Left kidney (tissue), 1 donor: ENCODE measurements at regions not wholly inside any gene's neighbourhood (a gene's known extent, or its start where the extent isn't known, plus 50 kb on each side); places are given as distances from the start of the nearest gene placed in this dataset.
"Not testable (repeated sequence)": the region's sequence is repeated elsewhere in the genome, so short reads cannot be mapped to it uniquely, and the experiment has no call there.

Source experiments
- DNase-seq: peaks from one replicate; pipeline ENCODE4 v3.0.0-alpha.2; 2013

GRCh38 chr9:105978336-105978735 is 284.0 kb downstream of the TMEM38B start:
- no peak for DNase-seq

DNA sequence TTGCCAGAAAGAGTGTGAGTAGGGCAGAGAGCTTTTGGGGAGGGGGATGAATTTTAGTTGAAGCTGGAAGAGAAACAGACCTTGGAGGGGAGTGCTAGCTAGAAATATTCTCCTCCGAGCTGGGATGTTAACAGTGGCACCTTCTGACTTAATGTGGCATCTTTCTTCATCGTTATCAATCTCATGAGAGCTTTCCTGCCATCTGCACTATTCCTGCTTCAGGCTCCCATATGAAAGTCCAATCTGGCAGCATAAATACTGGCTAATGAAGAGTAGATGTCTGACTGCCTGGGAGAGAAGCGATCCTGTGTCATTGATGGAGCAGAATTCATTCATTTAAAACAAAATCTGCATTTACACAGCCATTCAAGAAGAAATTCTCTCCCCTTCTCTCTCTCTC is 284.5 kb downstream of the TMEM38B start:
- DNase-seq, result no peak

- DNase-seq, result no peak
Measured at GRCh38 chr9:105979290-105979689, 284.9 kb downstream of the TMEM38B start.

GRCh38 chr9:105984714-105985113 is 290.4 kb downstream of the TMEM38B start:
- DNase-seq, result no peak

DNA sequence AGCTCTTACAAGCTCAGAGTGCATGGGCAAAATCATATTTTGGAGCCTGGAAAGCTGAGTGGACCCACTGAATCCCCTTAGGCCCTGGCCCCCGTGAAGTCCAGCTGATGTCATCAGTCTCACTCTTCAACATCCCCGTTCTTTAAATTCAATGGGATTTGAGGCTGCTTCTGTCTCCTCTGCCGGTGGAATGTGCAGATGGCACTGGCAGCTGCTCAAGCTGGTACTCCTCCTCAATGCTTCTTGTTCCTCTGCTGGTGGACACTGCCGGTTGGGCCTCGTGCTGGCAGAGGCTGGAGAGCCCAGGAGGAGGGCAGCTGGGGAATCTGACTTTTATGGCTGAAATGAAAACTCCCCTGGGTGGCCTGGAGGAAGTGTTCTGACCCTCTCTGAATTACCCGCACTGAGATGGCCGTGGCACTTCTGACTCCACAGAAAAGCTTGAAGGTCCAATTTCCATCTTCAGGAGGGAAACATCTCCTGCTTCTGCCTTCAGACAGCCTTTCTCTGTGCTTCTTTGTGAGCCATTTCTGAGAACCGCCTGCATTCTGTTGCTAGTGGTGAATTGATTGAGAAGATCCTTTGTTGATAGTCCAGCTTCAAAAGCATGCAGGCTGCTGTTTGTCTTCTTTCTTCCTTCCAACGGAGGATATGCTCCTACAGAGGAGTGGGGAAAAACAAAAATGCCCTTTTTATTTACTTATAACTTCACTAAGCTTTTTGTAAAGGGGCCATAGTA is 298.9 kb downstream of the TMEM38B start:
- no peak for DNase-seq

DNA sequence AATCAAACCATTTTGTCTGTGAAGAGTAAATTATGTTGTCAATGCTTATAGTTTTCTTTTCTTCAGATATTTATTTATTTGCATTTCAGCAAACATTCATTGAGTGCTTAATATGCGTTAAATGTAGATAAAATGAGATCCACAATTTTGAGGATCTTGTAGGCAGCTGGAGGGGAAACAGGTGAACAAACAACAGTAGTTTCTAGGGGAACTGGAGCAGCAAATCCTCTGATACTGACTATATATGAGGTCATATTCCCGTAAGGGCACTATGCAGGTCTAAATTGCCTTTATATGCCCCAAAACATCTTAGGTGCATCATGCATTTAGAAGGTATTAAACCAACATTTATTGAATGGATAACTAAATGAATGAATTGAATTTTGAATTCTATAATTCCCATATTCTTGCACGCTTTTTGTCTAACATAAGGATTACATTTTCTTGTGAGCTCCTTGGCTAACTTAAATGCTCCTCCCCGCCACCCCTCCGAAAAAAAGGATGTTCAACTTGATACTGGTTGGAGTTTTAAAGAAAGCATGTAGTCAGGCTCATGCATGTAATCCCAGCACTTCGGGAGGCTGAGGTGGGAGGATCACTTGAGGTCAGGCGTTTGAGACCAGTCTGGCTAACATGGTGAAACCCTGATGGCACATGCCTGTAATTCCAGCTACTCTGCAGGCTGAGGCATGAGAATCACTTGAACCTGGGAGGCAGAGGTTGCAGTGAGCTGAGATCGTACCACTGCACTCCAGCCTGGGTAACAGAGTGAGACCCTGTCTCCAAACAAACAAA is 299.8 kb downstream of the TMEM38B start:
- no peak for DNase-seq

DNA sequence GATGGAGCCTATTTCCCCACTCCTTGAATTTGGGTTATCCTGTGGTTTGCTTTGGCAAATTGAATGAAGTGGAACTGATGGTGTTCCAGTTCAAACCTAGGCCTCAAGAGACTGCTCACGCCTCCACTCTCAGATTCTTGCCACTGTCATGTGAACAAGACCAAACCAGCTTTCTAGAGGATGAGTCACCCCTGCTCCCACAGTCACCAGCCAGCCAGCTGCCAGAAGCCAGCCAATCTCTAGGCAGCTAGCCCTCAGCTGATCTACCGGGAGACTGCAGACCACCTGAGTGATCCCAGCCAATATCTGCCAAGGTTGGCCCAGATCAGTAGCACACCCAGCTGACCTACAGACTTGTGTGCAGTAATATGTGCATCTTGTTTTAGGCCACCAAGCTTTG is 300.6 kb downstream of the TMEM38B start:
- no peak for DNase-seq

DNA sequence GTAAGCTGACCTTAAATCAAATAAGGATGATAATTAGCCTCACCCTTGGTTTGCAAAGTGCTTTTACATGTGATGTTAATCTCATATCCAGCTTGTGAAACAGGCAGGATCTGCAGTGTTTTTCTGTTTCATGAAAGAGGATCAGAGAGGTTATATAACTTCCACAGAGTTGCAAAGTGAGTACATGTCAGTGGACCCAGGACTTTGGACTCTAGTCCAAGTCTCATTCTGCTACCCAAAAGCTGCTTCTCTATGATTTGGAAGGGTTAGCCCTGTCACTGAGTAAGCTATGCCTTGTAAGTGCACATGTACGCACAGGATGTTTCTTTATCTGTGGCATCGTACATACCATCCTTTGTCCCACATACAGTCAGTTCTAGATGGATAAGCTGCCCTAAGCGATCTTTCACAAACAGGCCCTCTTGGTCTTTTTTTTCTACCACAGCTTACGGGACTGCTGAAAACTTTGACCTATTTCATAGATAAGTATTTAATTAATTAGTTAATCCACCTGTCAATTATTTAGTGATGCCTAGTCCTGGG is 322.9 kb downstream of the TMEM38B start:
- DNase-seq, result no peak

- no peak for DNase-seq
Measured at GRCh38 chr9:106019039-106019680, 324.8 kb downstream of the TMEM38B start.

DNA sequence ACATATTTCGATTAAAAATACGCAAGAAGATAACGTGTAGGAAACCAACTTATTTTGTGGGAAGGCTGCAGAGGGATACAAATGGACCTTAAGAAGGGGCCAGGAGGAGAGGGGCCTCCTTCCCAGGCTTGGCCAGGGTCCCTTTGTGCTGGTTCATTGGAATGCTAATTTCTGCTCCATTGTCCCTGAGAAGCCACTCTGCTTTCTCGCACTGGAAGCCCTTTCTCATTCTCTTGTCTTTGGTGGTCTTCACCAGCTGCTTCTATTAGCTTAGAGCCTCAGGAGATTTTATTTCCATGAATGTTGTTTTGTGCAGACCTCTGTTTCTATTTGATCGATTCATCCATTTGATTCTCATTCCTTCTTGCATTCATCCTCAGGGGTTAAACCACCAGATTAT is 325.4 kb downstream of the TMEM38B start:
- no peak for DNase-seq

DNA sequence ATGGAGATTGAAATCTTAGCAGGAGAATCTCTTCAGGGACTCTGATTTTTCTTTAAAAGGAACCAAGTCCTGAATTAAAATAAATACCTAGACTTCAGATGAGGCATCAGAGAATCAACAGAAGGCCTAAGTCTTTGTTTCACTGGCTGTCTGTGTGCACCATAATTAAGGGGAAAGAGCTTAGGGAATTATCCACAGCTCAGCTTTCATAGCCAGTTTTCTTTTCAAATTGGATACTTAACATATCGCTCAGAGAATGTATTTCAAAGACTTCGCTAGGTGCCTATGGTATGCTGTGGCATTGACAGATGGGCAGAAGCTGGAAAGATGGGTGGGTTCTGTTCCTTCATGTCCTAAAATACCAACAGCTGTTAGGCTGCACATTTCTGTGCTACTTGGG is 325.8 kb downstream of the TMEM38B start:
- no peak for DNase-seq

DNA sequence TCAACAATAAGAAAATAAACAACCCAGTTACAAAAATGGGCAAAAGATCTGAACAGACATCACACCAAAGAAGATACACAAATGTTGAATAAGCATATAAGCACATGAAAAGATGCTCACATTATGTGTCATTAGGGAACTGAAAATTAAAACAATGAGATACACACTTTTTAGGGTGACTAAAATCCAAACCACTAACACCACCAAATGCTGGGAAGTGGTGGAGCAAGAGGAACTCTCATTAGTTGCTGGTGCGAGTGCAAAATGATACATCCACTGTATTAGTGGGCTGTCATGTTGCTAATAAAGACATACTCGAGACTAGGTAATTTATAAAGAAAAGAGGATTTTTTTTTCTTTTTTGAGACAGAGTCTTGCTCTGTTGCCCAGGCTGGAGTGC is 329.1 kb downstream of the TMEM38B start:
- no peak for DNase-seq

- no peak for DNase-seq
Measured at GRCh38 chr9:106025453-106025852, 331.1 kb downstream of the TMEM38B start.

DNA sequence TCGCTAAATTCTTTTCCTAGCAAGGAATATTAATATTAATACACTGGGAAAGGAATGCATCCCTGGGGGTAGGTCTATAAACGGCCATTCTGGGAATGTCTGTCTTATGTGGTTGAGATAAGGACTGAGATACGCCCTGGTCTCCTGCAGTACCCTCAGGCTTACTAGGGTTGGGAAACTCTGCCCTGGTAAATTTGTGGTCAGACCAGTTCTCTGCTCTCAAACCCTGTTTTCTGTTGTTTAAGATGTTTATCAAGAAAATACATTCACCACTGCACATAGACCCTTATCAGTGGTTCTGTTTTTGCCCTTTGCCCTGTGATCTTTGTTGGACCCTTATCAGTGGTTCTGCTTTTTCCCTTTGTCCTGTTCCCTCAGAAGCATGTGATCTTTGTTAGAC is 335.8 kb downstream of the TMEM38B start:
- not testable (repeated sequence) for DNase-seq

DNA sequence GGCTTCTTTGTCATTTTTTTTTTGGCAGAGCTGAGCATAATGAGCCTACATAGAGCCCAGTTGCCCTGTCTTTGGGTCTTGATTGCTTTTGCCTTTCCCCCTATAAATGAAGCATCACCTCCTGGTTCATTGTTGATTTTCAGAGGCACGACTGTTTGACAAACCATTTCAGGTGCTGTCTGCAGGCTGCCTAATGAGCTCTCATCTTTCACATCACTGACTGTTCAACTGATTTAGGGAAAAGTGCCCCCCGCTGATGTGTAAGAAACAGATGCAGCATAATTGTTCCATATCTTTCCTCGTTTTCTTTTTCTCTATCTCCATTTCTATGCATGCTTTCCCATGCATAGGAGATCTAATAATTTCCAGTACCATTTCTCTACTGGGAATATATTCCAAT is 338.6 kb downstream of the TMEM38B start:
- no peak for DNase-seq

- DNase-seq, result no peak
Measured at GRCh38 chr9:106035806-106036205, 341.5 kb downstream of the TMEM38B start.

GRCh38 chr9:106038266-106039001 is 344.1 kb downstream of the TMEM38B start:
- no peak for DNase-seq

GRCh38 chr9:106039151-106039935 is 345.0 kb downstream of the TMEM38B start:
- no peak for DNase-seq

DNA sequence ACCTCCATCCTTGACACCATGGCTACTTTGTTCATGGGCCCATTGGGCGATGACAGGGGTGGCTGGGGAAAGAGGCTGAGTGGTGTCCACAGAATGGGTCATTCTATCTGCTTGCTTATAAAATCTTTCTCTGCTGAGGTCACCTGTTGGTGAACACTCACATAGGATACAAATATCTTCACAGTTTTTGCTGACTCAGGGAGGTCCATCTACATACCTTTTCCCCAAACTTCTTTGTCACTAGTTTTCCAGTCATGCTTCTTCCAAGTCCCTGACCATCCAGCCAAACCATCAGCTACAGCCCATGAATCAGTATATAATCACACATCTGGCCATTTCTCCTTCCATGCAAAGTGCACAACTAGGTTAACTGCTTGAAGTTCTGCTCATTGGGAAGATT is 347.6 kb downstream of the TMEM38B start:
- not testable (repeated sequence) for DNase-seq

DNA sequence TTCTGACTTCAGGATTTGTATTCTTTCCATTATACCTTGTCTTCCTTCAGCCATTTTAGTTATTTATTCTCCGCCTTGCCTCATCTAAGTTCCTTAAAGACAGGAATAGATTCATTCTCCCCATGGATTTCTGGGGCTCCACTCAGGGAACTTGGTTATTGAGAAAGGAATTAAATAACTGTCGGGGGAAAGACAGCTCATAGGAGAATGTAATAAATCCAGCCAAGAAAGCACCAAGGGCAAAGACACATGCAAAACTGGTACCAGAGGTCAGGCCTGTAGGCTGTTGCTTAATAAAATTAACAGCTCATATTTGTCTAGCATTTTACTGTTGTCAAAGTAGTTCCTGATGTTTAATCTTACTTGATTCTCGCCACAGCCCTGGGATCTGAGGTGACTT is 357.2 kb downstream of the TMEM38B start:
- no peak for DNase-seq

GRCh38 chr9:106052166-106052565 is 357.8 kb downstream of the TMEM38B start:
- DNase-seq, result no peak
